Dermis blood vessel endothelial cell (primary cell): ENCODE measurements at regions not wholly inside any gene's neighbourhood (a gene's known extent, or its start where the extent isn't known, plus 50 kb on each side); places are given as distances from the start of the nearest gene placed in this dataset.

Experiments used
- DNase-seq: peaks from one replicate; pipeline ENCODE4 v3.0.0; 2010

- no peak for DNase-seq
Observed at GRCh38 chr18:45350404-45351156, 264.7 kb upstream of the SLC14A2 start.

GRCh38 chr18:45352874-45353273 is 262.4 kb upstream of the SLC14A2 start:
- DNase-seq, result no peak

GRCh38 chr18:45353530-45353929 is 261.7 kb upstream of the SLC14A2 start:
- DNase-seq, result no peak

- DNase-seq, result no peak
Observed at GRCh38 chr18:45355944-45356520, 259.2 kb upstream of the SLC14A2 start.

- no peak for DNase-seq
Observed at GRCh38 chr18:45357686-45358470, 257.4 kb upstream of the SLC14A2 start.

GRCh38 chr18:45359275-45360009 is 255.8 kb upstream of the SLC14A2 start:
- DNase-seq, result no peak

GRCh38 chr18:45361125-45361851 is 254.0 kb upstream of the SLC14A2 start:
- no peak for DNase-seq

- DNase-seq, result no peak
Observed at GRCh38 chr18:45363196-45363595, 252.1 kb upstream of the SLC14A2 start.

GRCh38 chr18:45365835-45366234 is 249.4 kb upstream of the SLC14A2 start:
- DNase-seq, result no peak

GRCh38 chr18:45370255-45371010 is 244.8 kb upstream of the SLC14A2 start:
- DNase-seq, result no peak

- DNase-seq, result no peak
Observed at GRCh38 chr18:45373286-45373880, 241.9 kb upstream of the SLC14A2 start.

GRCh38 chr18:45374236-45374635 is 241.0 kb upstream of the SLC14A2 start:
- DNase-seq, result no peak

GRCh38 chr18:45374878-45375630 is 240.2 kb upstream of the SLC14A2 start:
- DNase-seq, result no peak

GRCh38 chr18:45376193-45376592 is 239.1 kb upstream of the SLC14A2 start:
- DNase-seq, result no peak

GRCh38 chr18:45378308-45378707 is 237.0 kb upstream of the SLC14A2 start:
- DNase-seq, result no peak

GRCh38 chr18:45378933-45379332 is 236.3 kb upstream of the SLC14A2 start:
- DNase-seq, result no peak

- no peak for DNase-seq
Observed at GRCh38 chr18:45379903-45380302, 235.4 kb upstream of the SLC14A2 start.

GRCh38 chr18:45381282-45381681 is 234.0 kb upstream of the SLC14A2 start:
- DNase-seq, result no peak

- no peak for DNase-seq
Observed at GRCh38 chr18:45383228-45383627, 232.0 kb upstream of the SLC14A2 start.
